Inflammatory macrophage treated with lipopolysaccharide for 4 hours (primary cell): ENCODE measurements at regions not wholly inside any gene's neighbourhood (a gene's known extent, or its start where the extent isn't known, plus 50 kb on each side); places are given as distances from the start of the nearest gene placed in this dataset.

Experiments
- DNase-seq: peaks from one replicate; pipeline ENCODE4 v3.0.0-alpha.2; 2020

GRCh38 chr2:158049129-158049855 is 52.4 kb upstream of the UPP2 start:
- no peak for DNase-seq

DNA sequence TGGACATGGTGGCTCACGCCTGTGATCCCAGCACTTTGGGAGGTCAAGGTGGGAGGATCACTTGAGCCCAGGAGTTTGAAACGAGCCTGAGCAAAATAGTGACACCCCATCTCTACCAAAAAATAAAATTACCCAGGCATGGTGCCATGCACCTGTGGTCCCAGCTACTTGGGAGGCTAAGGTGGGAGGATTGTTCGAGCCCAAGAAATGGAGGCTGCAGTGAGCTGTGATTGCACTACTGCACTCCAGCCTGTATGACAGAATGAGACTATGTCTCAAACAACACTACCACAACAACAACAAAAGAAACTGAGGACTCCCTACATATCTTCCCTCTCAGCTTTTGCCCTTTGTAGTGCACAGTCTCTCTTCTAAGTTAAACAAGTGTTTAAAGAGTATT is 53.3 kb upstream of the UPP2 start:
- no peak for DNase-seq

GRCh38 chr2:158047156-158047611 is 54.5 kb upstream of the UPP2 start:
- DNase-seq, result no peak

GRCh38 chr2:158046121-158046880 is 55.4 kb upstream of the UPP2 start:
- peak; percentile 7 for DNase-seq

DNA sequence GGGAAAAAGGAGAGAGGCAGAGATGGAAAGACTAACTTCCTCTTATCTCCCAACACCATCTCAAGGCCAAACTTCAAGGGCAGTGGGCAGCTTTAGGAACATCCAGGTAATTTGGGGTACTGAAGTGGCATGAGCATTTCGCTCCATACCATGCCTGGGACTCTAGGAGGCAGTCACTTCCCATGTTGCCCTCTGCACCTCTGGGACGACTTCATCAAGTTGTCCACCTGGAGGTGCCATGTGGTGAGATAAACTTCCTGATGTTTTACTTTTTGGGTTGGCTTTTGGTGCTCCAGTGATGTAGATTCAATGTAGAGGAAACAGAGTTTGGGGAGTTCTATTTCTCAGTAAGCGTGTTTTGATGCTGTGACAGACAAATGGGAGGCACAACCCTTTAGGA is 56.3 kb upstream of the UPP2 start:
- no peak for DNase-seq

GRCh38 chr2:158043181-158043948 is 58.3 kb upstream of the UPP2 start:
- DNase-seq, result no peak

GRCh38 chr2:158042666-158043065 is 59.0 kb upstream of the UPP2 start:
- no peak for DNase-seq

DNA sequence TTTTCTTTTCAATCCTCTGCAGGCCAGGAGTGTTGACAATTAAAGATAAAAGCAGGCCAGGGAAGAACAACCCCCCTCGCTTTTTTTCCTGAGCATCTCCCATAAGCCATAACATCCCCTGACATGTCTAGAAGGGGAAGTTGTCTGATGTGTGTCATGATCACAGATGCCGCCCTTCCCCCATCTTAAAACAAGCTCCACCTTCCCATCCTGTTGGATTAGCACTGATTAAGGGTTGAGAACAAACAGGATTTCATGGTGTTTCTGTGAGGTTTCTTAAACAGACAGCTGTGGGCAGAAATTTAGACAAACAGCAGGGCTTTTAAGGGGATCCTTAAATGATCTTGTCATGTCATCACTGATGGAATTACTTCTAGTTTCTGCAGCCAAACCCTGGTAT is 59.4 kb upstream of the UPP2 start:
- DNase-seq, result no peak

- no peak for DNase-seq
These were observed 60.3 kb upstream of the UPP2 start for GRCh38 chr2:158041400-158041799.

GRCh38 chr2:158038901-158039300 is 62.8 kb upstream of the UPP2 start:
- no peak for DNase-seq

- DNase-seq, result peak; percentile 46
These were observed 67.3 kb upstream of the UPP2 start for GRCh38 chr2:158034198-158034866.

DNA sequence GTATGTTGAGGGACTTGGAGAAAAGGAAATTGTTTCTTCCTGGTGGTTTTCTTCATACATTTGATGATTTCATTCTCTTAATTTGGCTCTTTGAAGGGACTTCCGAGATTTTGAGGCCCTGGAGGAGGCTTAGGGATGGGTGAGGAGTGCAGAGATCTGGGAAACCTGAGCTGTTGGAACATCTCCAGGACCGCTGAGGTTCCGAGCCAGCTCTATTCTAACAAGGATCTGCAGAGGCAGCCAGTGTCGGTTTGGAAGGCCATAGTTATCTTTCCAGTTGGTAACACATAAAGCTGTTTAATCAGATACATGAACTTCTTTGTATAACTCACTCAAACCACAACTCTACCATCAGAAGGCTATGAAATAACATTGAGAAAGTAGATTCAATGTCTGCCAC is 70.3 kb upstream of the UPP2 start:
- no peak for DNase-seq

DNA sequence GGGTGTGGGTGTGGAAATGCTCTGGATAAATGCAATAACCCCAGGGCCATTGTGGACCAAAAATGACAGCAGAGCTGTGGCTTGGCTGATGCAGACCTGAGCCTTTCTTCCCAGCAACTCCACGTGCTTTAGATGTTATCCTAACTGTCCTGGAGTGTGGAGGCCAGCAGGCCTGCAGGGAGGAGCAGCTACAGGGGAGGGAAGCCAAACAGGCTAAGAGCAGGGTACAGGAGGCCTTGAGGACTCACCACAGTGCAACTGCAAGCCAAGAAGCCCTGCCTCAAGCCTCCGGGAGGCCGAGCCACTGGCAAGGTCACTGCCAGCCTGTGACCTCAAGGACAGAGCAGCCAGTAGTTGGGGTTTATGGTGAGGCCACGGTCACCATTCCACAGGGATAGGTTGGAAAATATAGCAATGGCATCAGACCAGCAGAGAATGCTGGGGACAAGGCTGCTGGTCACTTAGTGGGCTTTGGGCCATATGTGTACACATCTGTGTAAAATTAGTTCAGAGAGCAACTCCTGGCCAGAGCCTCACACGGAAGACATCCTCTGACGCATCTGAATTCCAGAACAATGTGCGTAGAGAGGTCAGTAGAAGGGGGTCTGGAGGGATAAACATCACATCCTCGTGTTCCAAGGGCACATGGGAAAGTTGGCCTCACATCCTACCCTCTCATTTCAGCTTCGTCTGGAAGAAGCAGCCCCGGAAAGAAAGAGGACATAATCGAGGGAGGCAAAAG is 76.2 kb upstream of the UPP2 start:
- DNase-seq, result no peak

GRCh38 chr2:158024288-158024898 is 77.3 kb upstream of the UPP2 start:
- DNase-seq, result peak; percentile 34

DNA sequence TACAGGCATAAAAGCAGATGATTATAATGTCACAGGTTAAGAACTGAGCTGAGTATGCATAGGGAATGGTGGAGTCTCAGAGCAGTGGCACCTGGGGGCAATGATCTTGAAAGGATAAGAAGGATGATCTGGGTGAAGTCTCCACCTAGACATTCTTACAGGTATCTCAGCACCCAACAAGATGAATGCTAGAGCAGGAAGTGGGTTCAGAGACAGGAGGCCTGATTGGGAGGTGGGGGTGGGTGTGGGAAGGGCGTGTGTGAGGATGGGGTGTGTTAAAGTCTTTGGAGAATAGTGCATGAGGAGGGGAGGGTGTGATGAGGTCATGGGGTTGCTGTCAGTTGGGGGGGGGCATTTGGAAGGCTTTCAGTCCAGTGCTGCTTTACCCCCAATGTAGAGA is 78.8 kb upstream of the UPP2 start:
- no peak for DNase-seq

DNA sequence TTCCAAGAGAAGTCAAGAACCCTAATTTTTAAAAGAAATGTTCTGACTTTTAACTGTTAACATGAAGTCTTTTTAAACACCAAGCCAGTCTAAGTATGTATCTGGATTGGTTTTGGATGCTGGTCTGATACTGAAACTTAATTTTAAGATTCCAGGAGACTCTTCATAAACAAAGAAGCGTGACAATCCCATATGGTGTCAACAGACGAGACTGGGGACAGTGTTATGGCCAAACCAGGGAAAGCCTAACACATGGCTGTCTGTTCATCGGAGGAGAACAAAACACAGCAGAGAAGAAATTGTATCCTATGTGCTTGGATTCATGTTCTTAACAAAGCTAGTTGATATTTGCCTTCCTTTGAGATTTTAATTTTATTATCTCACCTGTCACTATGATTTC is 80.5 kb upstream of the UPP2 start:
- no peak for DNase-seq

DNA sequence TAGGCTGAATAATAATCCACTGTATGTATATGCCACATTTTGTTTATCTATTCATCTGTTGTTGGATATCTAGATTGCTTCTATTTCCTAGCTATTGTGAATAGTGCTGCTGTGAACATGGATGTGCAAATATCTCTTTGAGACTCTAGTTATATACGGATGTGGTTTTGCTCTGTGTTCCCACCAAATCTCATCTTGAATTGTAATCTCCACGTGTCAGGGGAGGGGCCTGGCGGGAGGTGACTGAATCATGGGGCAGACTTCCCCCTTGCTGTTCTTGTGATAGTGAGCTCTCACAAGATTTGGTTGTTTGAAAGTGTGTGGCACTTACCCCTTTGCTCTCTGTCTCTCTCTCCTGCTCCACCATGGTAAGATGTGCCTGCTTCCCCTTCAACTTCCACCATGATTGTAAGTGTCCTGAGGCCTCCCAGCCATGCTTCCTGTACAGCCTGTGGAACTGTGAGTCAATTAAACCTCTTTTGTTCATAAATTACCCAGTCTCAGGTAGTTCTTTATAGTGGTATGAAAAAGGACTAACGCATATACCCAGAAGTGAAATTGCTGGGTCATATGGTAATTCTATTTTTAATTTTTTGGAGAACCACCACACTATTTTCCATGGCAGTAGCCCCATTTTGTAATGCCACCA is 86.1 kb upstream of the UPP2 start:
- no peak for DNase-seq

DNA sequence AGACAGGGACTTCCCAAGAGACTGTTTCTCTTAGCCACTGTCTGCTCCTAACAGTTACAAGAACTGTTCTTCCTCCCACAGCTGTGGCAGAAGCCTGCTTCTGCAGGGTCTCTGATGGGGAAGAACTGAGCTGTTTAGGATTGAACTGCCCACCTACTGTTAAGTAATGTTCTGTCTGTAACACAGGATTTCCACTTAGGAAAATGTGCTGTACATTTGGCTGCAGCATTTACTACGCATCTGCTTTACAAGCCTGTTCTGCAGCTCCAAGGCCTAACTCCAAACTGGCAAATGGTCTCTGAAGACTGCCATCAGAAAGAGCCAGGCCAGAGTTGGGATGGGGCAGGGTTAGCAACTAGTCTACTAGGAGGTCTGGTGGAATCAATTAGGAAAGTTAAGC is 87.8 kb upstream of the UPP2 start:
- DNase-seq, result peak; percentile 3

- peak; percentile 8 for DNase-seq
These were observed 90.5 kb upstream of the UPP2 start for GRCh38 chr2:158011055-158011771.

DNA sequence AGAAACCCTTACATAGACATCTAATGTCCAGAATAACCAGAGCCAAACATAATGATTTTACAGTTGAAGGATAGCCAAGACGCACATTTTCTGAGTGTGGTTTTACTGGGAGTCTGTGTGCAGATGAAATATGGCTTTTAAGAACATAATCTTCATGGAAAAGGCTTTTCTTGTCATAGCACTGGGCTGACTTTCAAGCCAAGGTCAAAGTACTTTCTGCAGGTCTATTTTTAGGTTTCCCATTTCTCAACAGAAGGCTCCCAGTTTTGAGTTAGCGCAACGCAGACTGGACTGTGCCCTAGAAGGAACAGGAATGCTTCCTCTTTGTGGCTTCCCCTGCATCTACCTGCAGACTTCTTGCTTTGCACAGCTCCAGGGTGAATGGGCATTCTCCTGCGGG is 92.3 kb upstream of the UPP2 start:
- DNase-seq, result peak; percentile 24
